ENCODE measurements at regions not wholly inside any gene's neighbourhood (a gene's known extent, or its start where the extent isn't known, plus 50 kb on each side); places are given as distances from the start of the nearest gene placed in this dataset.

DNA sequence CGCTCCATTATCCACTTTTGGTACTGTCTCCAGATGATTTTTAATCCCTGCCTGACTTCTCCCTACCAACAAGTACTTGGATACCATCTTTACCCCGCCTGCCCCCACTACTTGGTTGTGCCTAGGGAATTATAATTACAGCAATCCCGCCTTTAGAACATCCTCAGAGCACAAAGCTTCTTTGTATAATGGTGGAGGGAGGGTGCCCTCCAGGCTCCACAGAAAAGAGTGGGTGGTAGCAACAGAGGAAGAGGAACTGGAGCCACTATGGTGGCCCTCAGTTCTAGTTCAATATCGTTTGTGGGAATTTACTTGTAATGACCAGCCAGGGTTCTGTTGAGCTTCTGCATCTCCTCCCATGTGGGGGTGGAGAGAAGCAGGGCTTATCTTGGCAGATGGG, 79.0 kb upstream of the RNF38 start:
- Histone ChIP-seq H3K4me3 (ENCODE audit: low read length) (no peak overlapping the region), H3K27me3 (replicated peaks; ENCODE audit: insufficient read depth, low read length) (no peaks in the 10 kb centered on the region), H3K27ac (ENCODE audit: low read length) (no peak overlapping the region), H3K9me2 (replicated peaks; ENCODE audit: insufficient read depth, low read length) (no peaks in the 10 kb centered on the region), H4K20me1 (ENCODE audit: insufficient read depth, low read length) (no peaks in the 10 kb centered on the region), H3K36me3 (replicated peaks; ENCODE audit: insufficient read depth, low read length) (0 out of 2 replicates have a peak, but pooled peaks cover 2% of the 10 kb centered on the region), H3K9ac (ENCODE audit: low read length) (no peak overlapping the region), H3K4me2 (ENCODE audit: low read depth, low read length) (no peak overlapping the region), H2AFZ (ENCODE audit: low read length) (no peak overlapping the region), H3K9me3 (replicated peaks; ENCODE audit: insufficient read depth, low read length) (no peaks in the 10 kb centered on the region), H3K4me1 (ENCODE audit: low read length) (no peaks in the 10 kb centered on the region), H3K79me2 (ENCODE audit: low read length) (peaks cover 55% of the 10 kb centered on the region), H3F3A (ENCODE audit: insufficient read depth, low read length) (no peaks in the 10 kb centered on the region; the same call in 1 of the 2 replicates)
- no peak for TF ChIP-seq CTCF (IDR thresholded peaks at IDR 0.05; ENCODE audit: low read length)
- no peak for TF ChIP-seq EZH2phosphoT487 (IDR thresholded peaks at IDR 0.05; ENCODE audit: low read length)
- no peak for TF ChIP-seq EZH2 (optimal IDR thresholded peaks at IDR 0.05; ENCODE audit: low read depth, low read length)
- DNase-seq = no peak

DNA sequence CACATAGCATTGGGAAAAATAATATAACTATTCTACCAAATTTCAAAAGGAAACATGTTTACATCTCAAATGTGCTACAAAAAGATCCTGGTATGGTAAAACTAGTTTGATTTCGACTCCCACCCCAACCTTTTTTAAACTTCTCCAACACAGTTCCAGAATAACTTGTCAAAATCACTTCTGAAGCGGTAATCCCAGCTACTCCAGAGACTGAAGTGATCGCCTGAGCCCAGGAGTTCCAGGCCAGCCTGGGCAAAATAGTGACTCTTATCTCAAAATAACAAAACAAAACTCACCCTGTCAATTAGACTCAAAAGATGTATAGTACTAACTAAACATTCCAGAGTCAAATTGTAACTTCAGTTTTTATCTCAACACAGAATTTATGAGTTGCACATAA, 71.3 kb upstream of the RNF38 start:
- no peak overlapping the region for H3K4me3 ChIP-seq (ENCODE audit: low read length)
- no peaks in the 10 kb centered on the region for H4K20me1 ChIP-seq (ENCODE audit: insufficient read depth, low read length)
- no peaks in the 10 kb centered on the region for H3K9me3 ChIP-seq (replicated peaks; ENCODE audit: insufficient read depth, low read length)
- peaks cover 13% of the 10 kb centered on the region for H3K4me1 ChIP-seq (ENCODE audit: low read length)
- no peak for TF ChIP-seq EZH2 (optimal IDR thresholded peaks at IDR 0.05; ENCODE audit: low read depth, low read length)
- no peak for TF ChIP-seq EZH2phosphoT487 (IDR thresholded peaks at IDR 0.05; ENCODE audit: low read length)
- no peak for TF ChIP-seq CTCF (IDR thresholded peaks at IDR 0.05; ENCODE audit: low read length)
- H3K27me3 ChIP-seq (replicated peaks; ENCODE audit: insufficient read depth, low read length) = no peaks in the 10 kb centered on the region
- no peaks in the 10 kb centered on the region for H3K9me2 ChIP-seq (replicated peaks; ENCODE audit: insufficient read depth, low read length)
- H3K36me3 ChIP-seq (replicated peaks; ENCODE audit: insufficient read depth, low read length) = no peaks in the 10 kb centered on the region
- H3K9ac ChIP-seq (ENCODE audit: low read length) = no peak overlapping the region; the same call in 1 of the 2 replicates
- peaks cover 36% of the 10 kb centered on the region for H3K79me2 ChIP-seq (ENCODE audit: low read length)
- H2AFZ ChIP-seq (ENCODE audit: low read length) = peak overlapping the region; percentile 50; the same call in 1 of the 2 replicates
- no peak for DNase-seq
- peak overlapping the region; percentile 83 for H3K4me2 ChIP-seq (ENCODE audit: low read depth, low read length)
- H3F3A ChIP-seq (ENCODE audit: insufficient read depth, low read length) = peaks cover 7% of the 10 kb centered on the region
- no peak overlapping the region for H3K27ac ChIP-seq (ENCODE audit: low read length)

GRCh38 chr9:36470643-36471290, 70.7 kb upstream of the RNF38 start:
- TF ChIP-seq EZH2 (optimal IDR thresholded peaks at IDR 0.05; ENCODE audit: low read depth, low read length) (no peak), CTCF (IDR thresholded peaks at IDR 0.05; ENCODE audit: low read length) (no peak), EZH2phosphoT487 (IDR thresholded peaks at IDR 0.05; ENCODE audit: low read length) (no peak)
- Histone ChIP-seq H3K9ac (ENCODE audit: low read length) (peak overlapping the region; percentile 61), H3K4me1 (ENCODE audit: low read length) (peaks cover 13% of the 10 kb centered on the region), H3K36me3 (replicated peaks; ENCODE audit: insufficient read depth, low read length) (no peaks in the 10 kb centered on the region), H3K27me3 (replicated peaks; ENCODE audit: insufficient read depth, low read length) (no peaks in the 10 kb centered on the region), H2AFZ (ENCODE audit: low read length) (peak overlapping the region; percentile 50), H3F3A (ENCODE audit: insufficient read depth, low read length) (peaks cover 7% of the 10 kb centered on the region), H3K27ac (ENCODE audit: low read length) (peak overlapping the region; percentile 62), H3K9me2 (replicated peaks; ENCODE audit: insufficient read depth, low read length) (no peaks in the 10 kb centered on the region), H3K79me2 (ENCODE audit: low read length) (peaks cover 33% of the 10 kb centered on the region), H3K4me2 (ENCODE audit: low read depth, low read length) (peak overlapping the region; percentile 83), H3K4me3 (ENCODE audit: low read length) (peak overlapping the region; percentile 61), H4K20me1 (ENCODE audit: insufficient read depth, low read length) (no peaks in the 10 kb centered on the region), H3K9me3 (replicated peaks; ENCODE audit: insufficient read depth, low read length) (no peaks in the 10 kb centered on the region)
- peak; percentile 74 for DNase-seq

All from MM.1S (cell line).